Suprapubic skin (tissue), 4 donors: ENCODE measurements at regions not wholly inside any gene's neighbourhood (a gene's known extent, or its start where the extent isn't known, plus 50 kb on each side); places are given as distances from the start of the nearest gene placed in this dataset.

Experiments
- CTCF ChIP-seq, 2 donors: fragments of 200-600 bp in 1 of 2; fragments of 450-650 bp in 1 of 2; sonication (generic) in 1 of 2; IDR thresholded peaks; one replicate each; pipeline ENCODE4 v1.5.1; 2016 to 2019; ENCODE audit warnings: antibody characterized with exemption in 2 of 2, mild to moderate bottlenecking in 1 of 2, moderate library complexity in 1 of 2
- EP300 ChIP-seq: sonication (generic); formaldehyde crosslinking; IDR thresholded peaks from one replicate; pipeline ENCODE4 v1.6.1; 2017; ENCODE audit warnings: antibody characterized with exemption
- POLR2AphosphoS5 ChIP-seq, 3 donors: sonication (generic); formaldehyde crosslinking; IDR thresholded peaks; one replicate each; pipeline ENCODE4 v1.6.1; 2017; ENCODE audit warnings: antibody characterized with exemption in 3 of 3

GRCh38 chr2:76512201-76512820 lies 801.6 kb upstream of the GCFC2 start:
- TF ChIP-seq POLR2AphosphoS5 (IDR thresholded peaks at IDR 0.05) (no peak), CTCF (IDR thresholded peaks at IDR 0.05) (no peak), EP300 (no peak)
